ENCODE measurements at regions not wholly inside any gene's neighbourhood (a gene's known extent, or its start where the extent isn't known, plus 50 kb on each side); places are given as distances from the start of the nearest gene placed in this dataset.

DNA sequence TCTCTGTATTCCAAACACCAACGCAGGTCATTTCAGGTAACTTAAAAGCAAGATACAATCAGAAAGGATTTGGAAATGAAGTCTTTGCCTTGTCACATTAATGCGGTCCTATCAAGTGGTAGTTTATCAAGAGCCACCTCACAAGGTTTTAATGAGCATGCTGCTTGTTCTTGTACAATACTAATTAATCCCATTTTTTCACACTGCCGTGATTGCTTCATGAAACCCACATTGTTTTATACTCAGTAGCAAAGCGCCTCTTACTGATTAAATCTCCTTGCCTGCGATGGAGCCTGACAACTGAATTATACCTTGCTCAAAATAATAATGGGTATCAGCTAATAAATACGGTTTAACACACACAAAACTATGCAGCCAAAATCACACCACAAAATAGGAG lies 234.1 kb upstream of the TSHZ2 start:
- no peak for DNase-seq (ENCODE audit: extremely low read depth in 1 of 2, low read depth in 1 of 2)

GRCh38 chr20:52736507-52736906 lies 235.7 kb upstream of the TSHZ2 start:
- DNase-seq (ENCODE audit: extremely low read depth in 1 of 2, low read depth in 1 of 2), result no peak

GRCh38 chr20:52731093-52731492 lies 241.1 kb upstream of the TSHZ2 start:
- DNase-seq (ENCODE audit: extremely low read depth in 1 of 2, low read depth in 1 of 2), result no peak

DNA sequence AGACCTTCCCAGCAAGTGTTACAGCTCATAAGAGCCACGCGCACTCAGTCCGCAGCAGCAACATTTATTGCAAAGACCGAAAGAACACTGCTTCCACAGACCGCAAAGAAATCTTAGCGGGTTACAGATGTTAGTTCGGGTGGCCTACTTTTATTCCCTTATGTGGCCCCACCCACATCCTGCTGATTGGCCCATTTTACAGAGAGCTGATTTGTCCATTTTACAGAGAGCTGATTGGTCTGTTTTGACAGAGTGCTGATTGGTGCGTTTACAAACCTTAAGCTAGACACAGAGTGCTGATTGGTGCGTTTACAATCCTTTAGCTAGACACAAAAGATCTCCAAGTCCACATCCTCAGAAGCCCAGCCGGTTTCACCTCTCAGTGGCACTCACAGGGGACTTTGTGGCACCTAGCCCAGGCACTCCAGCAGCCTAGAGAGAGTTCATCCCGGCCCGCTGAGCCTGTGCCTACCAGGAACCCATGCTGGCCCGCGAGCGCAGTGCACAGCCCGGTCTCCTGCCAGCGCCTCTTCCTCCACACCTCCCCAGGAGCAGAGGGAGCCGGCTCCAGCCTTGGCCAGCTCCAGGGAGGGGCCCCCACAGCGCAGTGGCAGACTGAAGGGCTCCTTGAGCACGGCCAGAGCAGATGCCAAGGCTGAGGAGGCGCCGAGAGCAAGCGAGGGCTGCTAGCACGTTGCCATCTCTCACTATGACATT lies 244.3 kb upstream of the TSHZ2 start:
- DNase-seq (ENCODE audit: extremely low read depth in 1 of 2, low read depth in 1 of 2), result no peak

GRCh38 chr20:52724541-52724940 lies 247.6 kb upstream of the TSHZ2 start:
- DNase-seq (ENCODE audit: extremely low read depth in 1 of 2, low read depth in 1 of 2), result no peak

- no peak for DNase-seq (ENCODE audit: extremely low read depth in 1 of 2, low read depth in 1 of 2)
Measured at GRCh38 chr20:52722926-52723688, 249.1 kb upstream of the TSHZ2 start.

- DNase-seq (ENCODE audit: extremely low read depth in 1 of 2, low read depth in 1 of 2), result no peak
Measured at GRCh38 chr20:52708137-52708536, 264.0 kb upstream of the TSHZ2 start.

GRCh38 chr20:52704553-52704952 lies 267.6 kb upstream of the TSHZ2 start:
- DNase-seq (ENCODE audit: extremely low read depth in 1 of 2, low read depth in 1 of 2), result no peak

GRCh38 chr20:52688345-52688744 lies 283.8 kb upstream of the TSHZ2 start:
- DNase-seq (ENCODE audit: extremely low read depth in 1 of 2, low read depth in 1 of 2), result no peak

GRCh38 chr20:52684905-52685304 lies 287.3 kb upstream of the TSHZ2 start:
- no peak for DNase-seq (ENCODE audit: extremely low read depth in 1 of 2, low read depth in 1 of 2)

- DNase-seq (ENCODE audit: extremely low read depth in 1 of 2, low read depth in 1 of 2), result no peak
Measured at GRCh38 chr20:52684176-52684575, 288.0 kb upstream of the TSHZ2 start.

DNA sequence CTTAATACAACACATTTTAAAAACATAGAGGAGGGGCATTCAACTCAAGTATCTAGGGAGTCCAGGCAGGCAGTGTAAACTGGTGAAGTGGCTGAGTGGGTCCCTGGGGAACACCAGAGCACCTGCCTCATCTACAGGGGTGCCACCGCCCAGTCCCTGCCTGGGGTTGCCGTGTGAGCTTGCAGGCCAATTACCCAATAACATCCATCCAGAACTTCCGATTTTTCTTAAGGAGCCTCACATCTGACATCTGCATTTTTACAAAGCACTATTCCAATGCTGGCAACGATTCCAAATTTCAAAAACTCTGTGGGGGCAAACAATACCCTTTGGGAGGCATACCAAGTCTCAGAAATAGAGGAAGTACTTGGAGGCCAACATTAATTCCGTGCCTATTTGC lies 288.4 kb upstream of the TSHZ2 start:
- no peak for DNase-seq (ENCODE audit: extremely low read depth in 1 of 2, low read depth in 1 of 2)

- DNase-seq (ENCODE audit: extremely low read depth in 1 of 2, low read depth in 1 of 2), result no peak
Measured at GRCh38 chr20:52682237-52682636, 289.9 kb upstream of the TSHZ2 start.

- DNase-seq (ENCODE audit: extremely low read depth in 1 of 2, low read depth in 1 of 2), result no peak
Measured at GRCh38 chr20:52681288-52681687, 290.9 kb upstream of the TSHZ2 start.

DNA sequence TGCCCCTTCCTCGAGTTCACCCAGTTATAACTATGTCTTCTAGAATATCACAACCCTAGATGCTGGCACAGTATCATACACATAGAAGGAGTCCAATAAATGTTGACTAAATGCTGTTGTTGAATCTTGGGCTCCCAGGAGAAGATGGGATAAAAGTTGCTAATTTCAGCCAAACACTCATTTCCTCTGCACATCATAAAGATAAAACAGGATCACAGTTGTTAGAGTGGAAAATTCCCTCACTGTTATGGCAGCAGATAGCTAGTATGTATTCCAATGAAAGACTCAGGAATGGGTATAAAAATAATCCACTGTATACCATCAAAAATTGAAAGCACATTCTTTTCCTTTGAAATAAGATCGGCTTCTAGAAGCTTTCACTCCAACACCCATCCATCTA lies 294.9 kb upstream of the TSHZ2 start:
- no peak for DNase-seq (ENCODE audit: extremely low read depth in 1 of 2, low read depth in 1 of 2)

DNA sequence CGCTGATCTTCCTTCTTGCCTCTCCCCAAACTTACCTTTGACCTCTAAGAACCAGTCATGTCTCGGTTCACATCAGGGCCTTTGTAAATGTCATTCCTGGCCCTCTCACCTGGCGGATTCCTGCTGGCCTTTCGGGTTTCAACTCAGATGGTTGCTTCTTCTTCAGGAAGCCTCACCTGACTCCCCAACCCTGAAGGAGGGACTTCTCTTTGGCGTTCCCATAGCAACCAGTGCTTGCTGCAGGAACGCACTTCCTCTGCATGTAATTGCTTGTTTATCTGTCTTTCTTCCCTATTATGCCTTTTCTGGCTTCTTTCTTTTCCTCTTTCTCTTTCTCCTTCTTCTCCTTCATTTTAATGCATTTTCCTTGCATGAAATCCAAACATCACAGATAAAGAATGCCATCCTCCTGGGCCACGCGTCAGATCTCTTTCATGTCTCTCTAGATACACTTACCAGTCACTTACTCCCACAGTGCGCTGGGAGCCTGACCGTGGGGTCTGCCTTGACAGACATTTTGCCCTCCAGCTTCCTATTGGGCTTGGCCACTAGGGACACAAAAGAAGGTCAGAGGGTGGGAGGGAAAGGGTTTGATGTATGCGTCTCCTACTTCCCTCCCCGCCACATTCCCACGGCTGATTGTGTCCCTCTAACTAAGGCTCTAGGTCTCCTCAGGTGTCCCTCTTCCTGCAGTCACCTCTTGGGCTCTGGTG lies 295.7 kb upstream of the TSHZ2 start:
- no peak for DNase-seq (ENCODE audit: extremely low read depth in 1 of 2, low read depth in 1 of 2)

GRCh38 chr20:52675375-52675774 lies 296.8 kb upstream of the TSHZ2 start:
- no peak for DNase-seq (ENCODE audit: extremely low read depth in 1 of 2, low read depth in 1 of 2)

DNA sequence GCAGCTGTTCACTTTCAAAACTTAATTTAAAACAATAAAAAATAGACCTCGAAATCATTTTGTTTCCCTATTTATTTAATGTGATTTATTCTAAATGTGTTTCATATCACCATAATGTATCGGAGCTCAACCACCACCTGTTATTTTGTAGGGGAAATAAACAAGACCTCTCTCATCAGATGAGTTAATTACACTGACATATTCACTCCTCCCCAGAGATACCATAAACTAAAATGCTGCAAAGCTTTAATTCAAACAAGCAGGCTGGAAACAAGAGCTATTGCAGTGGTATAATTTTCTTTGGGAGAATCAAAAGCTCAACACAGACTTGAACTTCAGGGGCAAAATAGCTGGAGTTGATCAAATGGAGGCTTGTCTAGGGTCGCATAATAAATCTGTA lies 303.5 kb upstream of the TSHZ2 start:
- DNase-seq (ENCODE audit: extremely low read depth in 1 of 2, low read depth in 1 of 2), result no peak

- DNase-seq (ENCODE audit: extremely low read depth in 1 of 2, low read depth in 1 of 2), result no peak
Measured at GRCh38 chr20:52667358-52667757, 304.8 kb upstream of the TSHZ2 start.

DNA sequence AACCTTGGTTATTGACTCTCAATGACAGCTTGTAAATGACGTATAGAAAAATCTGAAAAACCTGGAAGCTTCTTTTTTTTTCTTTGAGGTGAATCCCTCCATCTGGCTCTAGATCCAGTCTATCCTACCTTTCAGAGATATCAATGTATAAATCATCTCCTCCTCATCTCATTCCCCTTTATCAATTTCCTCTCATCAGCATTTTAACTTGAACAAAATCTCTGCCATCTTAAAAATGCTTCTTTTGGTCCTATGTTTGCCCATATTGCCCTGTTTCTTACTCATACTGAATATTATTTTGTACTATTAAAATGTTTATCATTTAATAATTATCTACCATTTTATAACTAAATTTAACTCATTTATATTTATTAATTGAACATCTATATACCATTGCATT lies 306.7 kb upstream of the TSHZ2 start:
- DNase-seq (ENCODE audit: extremely low read depth in 1 of 2, low read depth in 1 of 2), result no peak

- DNase-seq (ENCODE audit: extremely low read depth in 1 of 2, low read depth in 1 of 2), result no peak
Measured at GRCh38 chr20:52655395-52655794, 316.8 kb upstream of the TSHZ2 start.

DNA sequence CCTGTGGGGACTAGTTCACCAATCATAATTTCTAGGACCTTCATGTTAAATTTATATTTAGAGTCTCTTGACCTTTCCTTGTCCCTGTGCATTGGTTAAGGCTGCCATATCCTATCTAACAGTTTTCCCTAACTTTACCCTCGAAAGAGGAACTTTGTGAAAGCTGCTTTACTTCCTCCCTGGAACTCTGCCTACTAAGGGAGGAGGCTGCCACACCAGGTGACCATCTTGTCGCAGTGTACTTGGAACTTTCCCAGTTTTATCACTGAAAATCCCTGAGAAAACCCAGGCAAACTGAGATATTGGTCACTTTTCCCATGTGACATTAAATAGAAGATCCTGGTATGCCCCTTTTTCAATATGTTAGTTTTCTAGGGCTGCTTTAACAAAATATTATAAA lies 317.6 kb upstream of the TSHZ2 start:
- no peak for DNase-seq (ENCODE audit: extremely low read depth in 1 of 2, low read depth in 1 of 2)
